IPS DF 19.7 (cell line): ENCODE measurements at regions not wholly inside any gene's neighbourhood (a gene's known extent, or its start where the extent isn't known, plus 50 kb on each side); places are given as distances from the start of the nearest gene placed in this dataset.
"Not testable (repeated sequence)": the region's sequence is repeated elsewhere in the genome, so short reads cannot be mapped to it uniquely, and the experiment has no call there.

Source experiments
- DNase-seq: peaks from one replicate; pipeline ENCODE4 v3.0.0-alpha.2; 2013; ENCODE audit warnings: low read depth, low spot score

- DNase-seq: not testable (repeated sequence)
Measured at GRCh38 chrX:3843522-3844145, 130.2 kb upstream of the PRKX start.

GRCh38 chrX:3842822-3843521 lies 129.5 kb upstream of the PRKX start:
- DNase-seq: not testable (repeated sequence)

GRCh38 chrX:3838754-3839153 lies 125.3 kb upstream of the PRKX start:
- not testable (repeated sequence) for DNase-seq

- DNase-seq: not testable (repeated sequence)
Measured at GRCh38 chrX:3837958-3838643, 124.7 kb upstream of the PRKX start.

- not testable (repeated sequence) for DNase-seq
Measured at GRCh38 chrX:3837211-3837610, 123.8 kb upstream of the PRKX start.

GRCh38 chrX:3833761-3834542 lies 120.5 kb upstream of the PRKX start:
- not testable (repeated sequence) for DNase-seq

- DNase-seq: not testable (repeated sequence)
Measured at GRCh38 chrX:3830020-3830419, 116.6 kb upstream of the PRKX start.

DNA sequence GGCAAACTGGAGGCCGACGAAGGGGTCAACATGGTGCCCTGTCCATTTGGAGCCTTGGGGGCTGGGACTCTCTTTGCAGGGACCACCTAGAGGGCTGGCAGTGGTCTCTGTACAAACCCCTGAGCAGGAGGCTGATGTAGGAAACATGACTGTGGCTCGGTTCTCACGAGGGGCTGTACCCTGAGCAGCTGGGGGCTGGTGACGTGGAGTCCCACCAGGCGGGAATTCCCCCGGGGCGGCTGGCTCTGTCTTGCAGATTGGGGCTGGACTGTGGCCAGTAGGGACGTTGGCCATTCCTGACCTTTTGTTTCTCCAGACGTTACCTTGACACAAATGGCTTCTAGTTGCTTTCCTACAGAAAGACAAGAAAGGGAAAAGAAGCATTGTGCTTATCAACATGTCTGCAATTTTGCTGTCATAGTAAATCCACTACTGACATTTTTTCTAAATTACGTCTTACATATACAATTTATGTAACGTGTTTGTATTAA lies 115.6 kb upstream of the PRKX start:
- not testable (repeated sequence) for DNase-seq

GRCh38 chrX:3828378-3829040 lies 115.1 kb upstream of the PRKX start:
- DNase-seq: not testable (repeated sequence)

GRCh38 chrX:3824008-3824407 lies 110.6 kb upstream of the PRKX start:
- not testable (repeated sequence) for DNase-seq

DNA sequence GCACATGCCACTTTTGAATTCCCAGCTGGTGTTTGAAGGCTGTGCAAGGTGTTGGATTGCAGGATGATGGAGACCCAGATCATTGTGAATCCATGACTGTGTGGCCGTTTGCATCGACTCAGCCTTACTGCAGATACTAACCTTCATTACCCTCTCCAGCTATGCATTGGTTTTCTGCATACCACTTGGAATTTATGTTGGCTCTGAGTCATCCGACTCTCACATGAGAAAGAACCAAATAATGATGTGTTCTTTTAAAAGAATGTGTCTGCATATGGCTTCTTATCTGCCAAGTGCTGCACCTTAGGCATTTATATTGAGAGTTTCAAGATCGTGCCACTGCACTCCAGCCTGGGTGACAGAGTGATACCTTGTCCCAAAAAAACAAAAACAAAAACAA lies 106.7 kb upstream of the PRKX start:
- no peak for DNase-seq

GRCh38 chrX:3817480-3817879 lies 104.0 kb upstream of the PRKX start:
- not testable (repeated sequence) for DNase-seq

- no peak for DNase-seq
Measured at GRCh38 chrX:3815896-3816664, 102.6 kb upstream of the PRKX start.

- DNase-seq: no peak
Measured at GRCh38 chrX:3811331-3812311, 98.2 kb upstream of the PRKX start.

DNA sequence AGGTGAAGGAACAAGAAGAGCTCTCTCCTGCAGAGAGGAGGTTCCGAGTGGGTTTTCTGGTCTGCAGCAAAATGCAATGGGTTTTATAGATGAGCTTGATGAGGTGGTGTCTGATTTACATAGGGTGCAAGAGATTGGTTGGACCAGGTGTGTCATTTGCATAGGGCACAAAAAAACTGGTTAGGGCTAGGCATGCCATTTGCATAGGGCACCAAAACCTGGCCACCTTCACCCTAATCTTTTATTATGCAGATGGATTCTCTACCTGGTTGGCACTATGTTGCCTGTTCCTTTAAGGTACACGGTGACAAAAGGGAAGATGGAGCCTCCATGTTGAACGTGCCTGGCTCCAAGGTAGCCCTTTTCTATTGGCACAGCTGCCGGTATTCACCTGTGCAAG lies 94.5 kb upstream of the PRKX start:
- no peak for DNase-seq

DNA sequence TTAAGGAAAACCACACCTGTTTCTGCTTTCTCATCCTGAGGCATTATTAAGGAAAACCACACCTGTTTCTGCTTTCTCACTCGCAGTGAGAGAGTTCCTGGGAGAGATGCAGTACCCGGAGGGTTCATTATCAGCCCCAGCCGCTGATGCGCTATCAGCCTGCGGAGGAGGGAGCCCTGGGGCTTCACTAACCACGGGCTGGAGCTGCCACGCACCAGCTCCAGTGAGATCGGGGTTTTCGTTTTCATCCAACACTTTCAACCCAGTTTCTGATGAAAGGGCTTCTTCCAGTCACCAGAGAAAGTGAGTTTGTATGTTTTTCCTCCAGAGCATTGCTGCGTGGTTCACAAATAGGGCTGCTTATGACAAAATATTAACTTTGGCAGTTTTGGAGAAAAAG lies 93.2 kb upstream of the PRKX start:
- DNase-seq: no peak

DNA sequence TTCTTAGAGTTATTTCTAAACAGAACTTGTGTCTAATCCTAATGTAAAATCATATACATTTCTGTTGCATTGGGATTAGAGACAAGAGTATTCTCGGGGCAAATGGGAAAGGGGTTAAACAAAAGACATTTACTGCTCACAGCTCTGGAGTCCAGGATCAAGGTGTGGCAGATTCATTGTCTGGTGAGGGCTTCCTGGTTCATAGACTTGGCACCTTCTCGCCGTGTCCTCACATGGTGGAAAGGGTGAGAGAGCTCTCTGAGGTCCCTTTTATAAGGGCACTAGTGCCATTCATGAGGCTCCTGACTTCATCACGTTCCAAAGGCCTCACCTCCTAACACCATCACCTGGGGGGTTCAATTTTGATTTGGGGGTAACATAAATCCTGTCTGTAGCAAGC lies 90.3 kb upstream of the PRKX start:
- no peak for DNase-seq

GRCh38 chrX:3803305-3803704 lies 89.9 kb upstream of the PRKX start:
- no peak for DNase-seq

- not testable (repeated sequence) for DNase-seq
Measured at GRCh38 chrX:3795411-3795810, 82.0 kb upstream of the PRKX start.
